Central memory CD8-positive, alpha-beta T cell (primary cell): ENCODE measurements at regions not wholly inside any gene's neighbourhood (a gene's known extent, or its start where the extent isn't known, plus 50 kb on each side); places are given as distances from the start of the nearest gene placed in this dataset.
"Not testable (repeated sequence)": the region's sequence is repeated elsewhere in the genome, so short reads cannot be mapped to it uniquely, and the experiment has no call there.

Experiments used
- ATAC-seq: fragments of 150-1000 bp; cut with Tn5 transposase; replicated peaks from 2 replicates; pipeline ENCODE4 v1.10.0; 2022; ENCODE audit warnings: mild to moderate bottlenecking, moderate FRiP score, moderate number of reproducible peaks; ENCODE audit not compliant: poor library complexity, severe bottlenecking; ENCODE audit errors: extremely low read depth
- DNase-seq, 2 donors: peaks; one replicate each; pipeline ENCODE4 v3.0.0; 2021; ENCODE audit warnings: low spot score in 2 of 2
- H3K27ac Mint-ChIP-seq: one replicate; pipeline ENCODE4 v1.8.0; 2022; ENCODE audit warnings: low read depth, mild to moderate bottlenecking, moderate library complexity, mixed read lengths
- H3K27me3 Mint-ChIP-seq: one replicate; pipeline ENCODE4 v1.8.0; 2022; ENCODE audit warnings: mixed read lengths
- H3K36me3 Mint-ChIP-seq: one replicate; pipeline ENCODE4 v1.8.0; 2022; ENCODE audit warnings: mild to moderate bottlenecking, moderate library complexity, mixed read lengths; ENCODE audit not compliant: insufficient read depth
- H3K4me1 Mint-ChIP-seq: one replicate; pipeline ENCODE4 v1.8.0; 2022; ENCODE audit warnings: mixed read lengths
- H3K4me3 Mint-ChIP-seq: one replicate; pipeline ENCODE4 v1.8.0; 2022; ENCODE audit warnings: mild to moderate bottlenecking, moderate library complexity, mixed read lengths
- H3K9me3 Mint-ChIP-seq: one replicate; pipeline ENCODE4 v1.8.0; 2022; ENCODE audit warnings: mixed read lengths

DNA sequence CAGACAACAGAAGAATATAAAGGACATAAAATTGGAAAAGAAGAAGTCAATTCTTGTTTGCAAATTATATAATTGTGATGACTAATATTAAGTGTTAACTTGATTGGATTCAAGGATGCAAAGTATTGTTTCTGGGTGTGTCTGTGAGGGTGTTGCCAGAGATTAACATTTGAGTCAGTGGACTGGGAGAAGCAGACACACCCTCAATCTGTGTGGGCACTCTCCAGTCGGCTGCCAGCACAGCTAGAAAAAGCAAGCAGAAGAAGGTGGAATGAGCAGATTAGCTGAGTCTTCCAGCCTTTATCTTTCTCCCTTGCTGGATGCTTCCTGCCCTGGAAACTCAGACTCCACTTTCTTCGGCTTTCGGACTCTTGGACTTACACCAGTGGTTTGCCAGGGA, 51.7 kb downstream of the UBE2NL start:
- ATAC-seq (no peak), DNase-seq (no peak)

GRCh38 chrX:143940119-143940518, 56.2 kb downstream of the UBE2NL start:
- no peak overlapping the region for H3K27ac Mint-ChIP-seq
- H3K4me1 Mint-ChIP-seq: no peaks in the 10 kb centered on the region
- H3K9me3 Mint-ChIP-seq: peaks cover 11% of the 10 kb centered on the region
- no peaks in the 10 kb centered on the region for H3K36me3 Mint-ChIP-seq
- no peak for DNase-seq
- H3K4me3 Mint-ChIP-seq: no peak overlapping the region
- no peaks in the 10 kb centered on the region for H3K27me3 Mint-ChIP-seq
- no peak for ATAC-seq

More for the DNA sequence above, 51.7 kb downstream of the UBE2NL start:
- Mint-ChIP-seq H3K27me3 (no peaks in the 10 kb centered on the region), H3K36me3 (no peaks in the 10 kb centered on the region), H3K27ac (no peak overlapping the region), H3K9me3 (peaks cover 6% of the 10 kb centered on the region), H3K4me3 (no peak overlapping the region), H3K4me1 (no peaks in the 10 kb centered on the region)

- DNase-seq: no peak
- peaks cover 18% of the 10 kb centered on the region for H3K9me3 Mint-ChIP-seq
These were observed 61.3 kb downstream of the UBE2NL start for GRCh38 chrX:143945171-143945570.

GRCh38 chrX:143964549-143964948, 80.7 kb downstream of the UBE2NL start:
- no peak overlapping the region for H3K4me3 Mint-ChIP-seq
- ATAC-seq (no peak), DNase-seq (no peak)
- no peaks in the 10 kb centered on the region for H3K27me3 Mint-ChIP-seq
- no peaks in the 10 kb centered on the region for H3K4me1 Mint-ChIP-seq
- H3K27ac Mint-ChIP-seq: no peak overlapping the region
- H3K9me3 Mint-ChIP-seq: peaks cover 20% of the 10 kb centered on the region
- H3K36me3 Mint-ChIP-seq: no peaks in the 10 kb centered on the region

More at GRCh38 chrX:143945171-143945570, 61.3 kb downstream of the UBE2NL start:
- no peak overlapping the region for H3K27ac Mint-ChIP-seq
- no peaks in the 10 kb centered on the region for H3K36me3 Mint-ChIP-seq
- H3K4me3 Mint-ChIP-seq: no peak overlapping the region
- H3K4me1 Mint-ChIP-seq: no peaks in the 10 kb centered on the region
- no peaks in the 10 kb centered on the region for H3K27me3 Mint-ChIP-seq
- ATAC-seq: no peak

DNA sequence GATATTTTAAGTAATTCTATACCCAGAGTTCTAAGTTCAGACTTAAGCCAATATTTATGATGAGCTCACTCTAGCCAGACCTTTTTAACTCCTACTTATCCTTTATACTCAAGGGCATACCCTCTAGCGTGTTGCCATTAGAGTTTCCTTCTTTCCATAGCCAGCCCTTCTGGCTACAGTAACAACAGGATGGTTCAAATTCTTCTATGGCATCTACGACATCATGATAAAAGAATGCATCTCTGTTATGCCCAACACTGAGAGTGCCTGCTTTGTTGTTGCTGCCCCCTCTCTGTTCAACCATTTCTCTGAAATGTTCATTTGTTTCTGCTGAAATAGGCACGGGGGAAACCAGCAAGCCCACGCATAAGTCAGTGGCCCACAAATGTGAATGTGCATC, 104.5 kb downstream of the UBE2NL start:
- Mint-ChIP-seq H3K9me3 (peaks cover 14% of the 10 kb centered on the region), H3K4me3 (no peak overlapping the region), H3K36me3 (peaks cover 2% of the 10 kb centered on the region), H3K4me1 (no peaks in the 10 kb centered on the region), H3K27me3 (no peaks in the 10 kb centered on the region), H3K27ac (no peak overlapping the region)
- no peak for ATAC-seq
- no peak for DNase-seq

DNA sequence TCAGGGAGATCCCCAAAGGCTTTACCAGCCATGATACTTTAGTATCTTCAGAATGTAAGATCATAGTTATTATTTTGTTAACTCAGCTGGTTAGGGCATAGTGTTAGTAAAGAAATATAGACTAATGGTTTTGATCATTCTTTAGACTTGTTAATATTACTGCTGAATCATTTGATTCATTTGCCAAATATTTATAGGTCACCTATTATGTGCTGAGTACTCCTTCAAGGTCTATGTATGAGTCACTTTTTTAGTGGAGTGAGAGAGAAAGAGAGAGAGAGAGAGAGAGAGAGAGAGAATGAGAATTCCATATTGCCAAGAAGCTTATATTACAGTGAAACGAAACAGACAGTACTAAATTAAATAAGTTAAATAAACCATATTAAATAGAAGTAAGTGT, 110.3 kb downstream of the UBE2NL start:
- Mint-ChIP-seq H3K36me3 (no peaks in the 10 kb centered on the region), H3K4me3 (no peak overlapping the region), H3K9me3 (peaks cover 13% of the 10 kb centered on the region), H3K4me1 (no peaks in the 10 kb centered on the region), H3K27ac (no peak overlapping the region), H3K27me3 (no peaks in the 10 kb centered on the region)
- ATAC-seq (no peak), DNase-seq (no peak)

GRCh38 chrX:143998261-143998660, 114.4 kb downstream of the UBE2NL start:
- no peak for ATAC-seq
- H3K4me3 Mint-ChIP-seq: no peak overlapping the region
- H3K27ac Mint-ChIP-seq: no peak overlapping the region
- no peaks in the 10 kb centered on the region for H3K4me1 Mint-ChIP-seq
- DNase-seq: no peak
- no peaks in the 10 kb centered on the region for H3K36me3 Mint-ChIP-seq
- H3K27me3 Mint-ChIP-seq: no peaks in the 10 kb centered on the region
- H3K9me3 Mint-ChIP-seq: peaks cover 6% of the 10 kb centered on the region

DNA sequence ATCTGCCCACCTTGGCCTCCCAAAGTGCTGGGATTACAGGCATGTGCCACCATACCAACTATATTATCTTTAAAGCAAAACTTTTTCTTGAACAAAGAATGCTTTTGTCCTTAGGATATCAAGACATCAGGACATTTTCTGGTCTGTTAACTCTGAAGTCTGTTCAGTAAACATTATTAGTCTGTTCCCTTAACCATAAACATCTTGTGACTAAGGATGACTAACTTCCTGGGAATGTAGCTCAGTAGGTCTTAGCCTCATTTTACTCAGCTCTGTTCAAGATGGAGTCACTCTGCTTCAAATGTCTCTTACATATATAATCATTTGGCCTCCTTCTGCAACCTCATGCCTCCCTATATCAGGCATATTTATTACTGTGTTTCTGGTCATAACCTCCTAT, 122.9 kb downstream of the UBE2NL start:
- Mint-ChIP-seq H3K36me3 (no peaks in the 10 kb centered on the region), H3K4me1 (no peaks in the 10 kb centered on the region), H3K4me3 (no peak overlapping the region), H3K27ac (no peak overlapping the region), H3K9me3 (peaks cover 11% of the 10 kb centered on the region), H3K27me3 (no peaks in the 10 kb centered on the region)
- no peak for DNase-seq
- no peak for ATAC-seq

GRCh38 chrX:144040793-144041192, 156.9 kb downstream of the UBE2NL start:
- ATAC-seq (no peak), DNase-seq (no peak)
- Mint-ChIP-seq H3K4me3 (no peak overlapping the region), H3K27ac (no peak overlapping the region), H3K27me3 (no peaks in the 10 kb centered on the region), H3K36me3 (no peaks in the 10 kb centered on the region), H3K4me1 (no peaks in the 10 kb centered on the region), H3K9me3 (peaks cover 12% of the 10 kb centered on the region)

- DNase-seq (no peak), ATAC-seq (no peak)
- no peaks in the 10 kb centered on the region for H3K4me1 Mint-ChIP-seq
- peaks cover 6% of the 10 kb centered on the region for H3K9me3 Mint-ChIP-seq
- H3K36me3 Mint-ChIP-seq: no peaks in the 10 kb centered on the region
- H3K27me3 Mint-ChIP-seq: no peaks in the 10 kb centered on the region
- H3K27ac Mint-ChIP-seq: no peak overlapping the region
- H3K4me3 Mint-ChIP-seq: no peak overlapping the region
These were observed 158.4 kb downstream of the UBE2NL start for GRCh38 chrX:144042271-144042670.

DNA sequence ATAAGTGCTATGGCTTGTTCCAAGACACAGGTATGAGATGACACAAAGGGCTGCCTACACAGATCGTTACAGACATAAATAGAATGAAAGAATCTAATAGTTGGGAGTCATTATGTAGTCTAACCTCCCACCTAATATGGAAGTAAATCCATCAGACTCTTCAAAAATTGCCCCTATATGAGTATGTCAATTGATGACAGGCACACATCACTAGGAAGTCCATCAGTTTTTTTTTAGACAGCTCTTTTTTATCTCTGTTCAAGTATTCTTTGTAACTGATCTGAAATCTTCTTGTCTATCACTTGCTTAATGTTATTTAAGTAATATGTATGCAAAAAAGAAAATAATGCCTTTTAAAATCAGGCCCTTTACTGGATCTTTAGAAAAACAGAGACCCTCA, 191.6 kb downstream of the UBE2NL start:
- Mint-ChIP-seq H3K4me3 (no peak overlapping the region), H3K36me3 (no peaks in the 10 kb centered on the region), H3K4me1 (no peaks in the 10 kb centered on the region), H3K27ac (no peak overlapping the region), H3K27me3 (no peaks in the 10 kb centered on the region), H3K9me3 (no peaks in the 10 kb centered on the region)
- no peak for ATAC-seq
- DNase-seq: no peak

DNA sequence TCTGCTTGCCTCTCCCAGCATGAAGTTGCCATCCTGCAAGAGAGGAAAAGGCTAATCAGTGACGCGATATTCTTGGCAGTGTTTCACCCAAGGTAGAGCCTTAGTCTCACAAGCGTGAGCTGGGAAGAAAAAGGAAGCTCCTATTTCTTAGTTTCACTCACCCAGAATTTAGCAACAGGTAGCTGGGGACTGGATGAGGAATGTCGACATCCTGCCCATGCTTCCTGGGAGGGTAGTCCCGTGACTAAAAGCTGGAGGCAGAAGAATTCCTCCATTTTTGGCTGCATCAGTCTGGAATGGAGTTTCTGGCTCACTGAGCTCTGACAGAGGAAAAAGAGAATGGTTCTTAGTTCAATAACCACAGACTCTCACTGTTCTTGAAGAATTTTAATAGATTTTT, 198.4 kb downstream of the UBE2NL start:
- not testable (repeated sequence) for H3K4me3 Mint-ChIP-seq, ATAC-seq, DNase-seq, H3K36me3 Mint-ChIP-seq, H3K4me1 Mint-ChIP-seq, H3K9me3 Mint-ChIP-seq, H3K27ac Mint-ChIP-seq, H3K27me3 Mint-ChIP-seq

- not testable (repeated sequence) for H3K4me1 Mint-ChIP-seq, H3K36me3 Mint-ChIP-seq, H3K27ac Mint-ChIP-seq, ATAC-seq, DNase-seq, H3K9me3 Mint-ChIP-seq, H3K27me3 Mint-ChIP-seq, H3K4me3 Mint-ChIP-seq
These were observed 205.8 kb downstream of the UBE2NL start for GRCh38 chrX:144089674-144090073.

DNA sequence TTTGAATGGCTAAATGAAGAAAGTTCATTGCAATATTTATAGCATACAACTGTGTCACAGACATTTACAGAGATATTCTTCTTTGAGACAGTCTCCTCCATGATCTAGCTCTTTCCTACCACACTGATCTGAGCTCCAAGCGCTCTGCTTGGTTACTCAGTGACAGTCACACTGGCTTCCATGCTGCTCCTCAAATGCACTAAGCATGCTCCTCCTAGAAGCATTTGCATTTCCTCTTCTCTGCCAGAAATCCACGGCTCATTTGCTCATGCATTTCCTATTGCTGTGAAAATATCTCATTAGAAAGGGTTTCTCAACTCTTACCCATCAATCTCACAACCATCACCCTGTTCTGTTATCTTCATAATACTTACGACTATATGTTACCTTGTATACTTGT, 208.2 kb downstream of the UBE2NL start:
- H3K27ac Mint-ChIP-seq, H3K4me3 Mint-ChIP-seq, H3K9me3 Mint-ChIP-seq, ATAC-seq, H3K4me1 Mint-ChIP-seq, H3K36me3 Mint-ChIP-seq, H3K27me3 Mint-ChIP-seq, DNase-seq: not testable (repeated sequence)
